ENCODE measurements at regions not wholly inside any gene's neighbourhood (a gene's known extent, or its start where the extent isn't known, plus 50 kb on each side); places are given as distances from the start of the nearest gene placed in this dataset.

GRCh38 chr18:11322006-11322405, 172.6 kb upstream of the PIEZO2 start:
- DNase-seq (ENCODE audit: low read depth), result peak; percentile 41
- TF ChIP-seq CTCF (conservative IDR thresholded peaks at IDR 0.05; ENCODE audit: control insufficient read depth, insufficient read depth, low read depth, low read length), result no peak
- H3K4me3 ChIP-seq (ENCODE audit: control insufficient read depth, low read depth, low read length), result no peak overlapping the region

- DNase-seq (ENCODE audit: low read depth), result peak; percentile 81
- TF ChIP-seq CTCF (conservative IDR thresholded peaks at IDR 0.05; ENCODE audit: control insufficient read depth, insufficient read depth, low read depth, low read length), result no peak
- no peak overlapping the region for H3K4me3 ChIP-seq (ENCODE audit: control insufficient read depth, low read depth, low read length)
These were observed 171.6 kb upstream of the PIEZO2 start for GRCh38 chr18:11320986-11321385.

GRCh38 chr18:11316546-11316945, 167.2 kb upstream of the PIEZO2 start:
- no peak for DNase-seq (ENCODE audit: low read depth)
- no peak overlapping the region for H3K4me3 ChIP-seq (ENCODE audit: control insufficient read depth, low read depth, low read length)
- no peak for TF ChIP-seq CTCF (conservative IDR thresholded peaks at IDR 0.05; ENCODE audit: control insufficient read depth, insufficient read depth, low read depth, low read length)

GRCh38 chr18:11310476-11311086, 161.2 kb upstream of the PIEZO2 start:
- peak; percentile 82 for TF ChIP-seq CTCF (conservative IDR thresholded peaks at IDR 0.05; ENCODE audit: control insufficient read depth, insufficient read depth, low read depth, low read length)
- no peak overlapping the region for H3K4me3 ChIP-seq (ENCODE audit: control insufficient read depth, low read depth, low read length)
- DNase-seq (ENCODE audit: low read depth), result peak; percentile 57

- peak; percentile 45 for DNase-seq (ENCODE audit: low read depth)
- TF ChIP-seq CTCF (conservative IDR thresholded peaks at IDR 0.05; ENCODE audit: control insufficient read depth, insufficient read depth, low read depth, low read length), result peak; percentile 36
- no peak overlapping the region for H3K4me3 ChIP-seq (ENCODE audit: control insufficient read depth, low read depth, low read length)
These were observed 159.8 kb upstream of the PIEZO2 start for GRCh38 chr18:11309172-11309571.

- DNase-seq (ENCODE audit: low read depth), result peak; percentile 29
- TF ChIP-seq CTCF (conservative IDR thresholded peaks at IDR 0.05; ENCODE audit: control insufficient read depth, insufficient read depth, low read depth, low read length), result no peak
- no peak overlapping the region for H3K4me3 ChIP-seq (ENCODE audit: control insufficient read depth, low read depth, low read length)
These were observed 159.1 kb upstream of the PIEZO2 start for GRCh38 chr18:11308499-11308898.

GRCh38 chr18:11307716-11308115, 158.3 kb upstream of the PIEZO2 start:
- TF ChIP-seq CTCF (conservative IDR thresholded peaks at IDR 0.05; ENCODE audit: control insufficient read depth, insufficient read depth, low read depth, low read length), result no peak
- no peak for DNase-seq (ENCODE audit: low read depth)
- no peak overlapping the region for H3K4me3 ChIP-seq (ENCODE audit: control insufficient read depth, low read depth, low read length)
